HFFc6 (cell line): ENCODE measurements at regions not wholly inside any gene's neighbourhood (a gene's known extent, or its start where the extent isn't known, plus 50 kb on each side); places are given as distances from the start of the nearest gene placed in this dataset.

Experiments used
- DNase-seq: peaks from one replicate; pipeline ENCODE4 v3.0.0-alpha.2; 2018
- H3K27ac Mint-ChIP-seq: 2 replicates; pipeline ENCODE4 v1.8.0; 2020; ENCODE audit warnings: mild to moderate bottlenecking, mixed read lengths
- H3K27me3 Mint-ChIP-seq: 2 replicates; pipeline ENCODE4 v1.8.0; 2021; ENCODE audit warnings: mild to moderate bottlenecking, moderate library complexity, mixed read lengths; ENCODE audit not compliant: insufficient read depth
- H3K36me3 Mint-ChIP-seq: 2 replicates; pipeline ENCODE4 v1.8.0; 2021; ENCODE audit warnings: low read depth, mixed read lengths
- H3K4me1 Mint-ChIP-seq: 2 replicates; pipeline ENCODE4 v1.8.0; 2020; ENCODE audit warnings: low read depth, mixed read lengths
- H3K4me3 Mint-ChIP-seq: 2 replicates; pipeline ENCODE4 v1.8.0; 2020; ENCODE audit warnings: mild to moderate bottlenecking, moderate library complexity, mixed read lengths
- H3K9me3 Mint-ChIP-seq: 2 replicates; pipeline ENCODE4 v1.8.0; 2020; ENCODE audit warnings: mild to moderate bottlenecking, mixed read lengths
- CTCF ChIP-seq: fragments of 200-600 bp; sonication (generic); IDR thresholded peaks from 2 replicates; pipeline ENCODE4 v1.5.0; 2021; ENCODE audit warnings: antibody characterized with exemption, mild to moderate bottlenecking

- no peaks in the 10 kb centered on the region for H3K36me3 Mint-ChIP-seq
- H3K27me3 Mint-ChIP-seq = no peaks in the 10 kb centered on the region
- H3K4me1 Mint-ChIP-seq = no peaks in the 10 kb centered on the region
- peaks cover 19% of the 10 kb centered on the region for H3K9me3 Mint-ChIP-seq
- DNase-seq = no peak
- H3K27ac Mint-ChIP-seq = no peak overlapping the region
- no peak for TF ChIP-seq CTCF
- no peak overlapping the region for H3K4me3 Mint-ChIP-seq
These were observed 945.6 kb downstream of the ZPLD1 start for GRCh38 chr3:103380391-103380790.

GRCh38 chr3:103381296-103382079 is 946.7 kb downstream of the ZPLD1 start:
- Mint-ChIP-seq H3K36me3 (no peaks in the 10 kb centered on the region), H3K27me3 (no peaks in the 10 kb centered on the region), H3K4me3 (no peak overlapping the region), H3K9me3 (peaks cover 12% of the 10 kb centered on the region), H3K27ac (no peak overlapping the region), H3K4me1 (no peaks in the 10 kb centered on the region)
- TF ChIP-seq CTCF = no peak
- no peak for DNase-seq

- TF ChIP-seq CTCF = no peak
These were observed 951.3 kb downstream of the ZPLD1 start for GRCh38 chr3:103385961-103386656.

GRCh38 chr3:103388214-103388613 is 953.4 kb downstream of the ZPLD1 start:
- Mint-ChIP-seq H3K4me3 (no peak overlapping the region), H3K4me1 (no peaks in the 10 kb centered on the region), H3K27me3 (no peaks in the 10 kb centered on the region), H3K9me3 (peaks cover 11% of the 10 kb centered on the region), H3K36me3 (no peaks in the 10 kb centered on the region), H3K27ac (no peak overlapping the region)
- no peak for TF ChIP-seq CTCF
- DNase-seq = no peak

More at GRCh38 chr3:103385961-103386656, 951.3 kb downstream of the ZPLD1 start:
- H3K27ac Mint-ChIP-seq = no peak overlapping the region
- no peaks in the 10 kb centered on the region for H3K36me3 Mint-ChIP-seq
- H3K27me3 Mint-ChIP-seq = no peaks in the 10 kb centered on the region
- no peaks in the 10 kb centered on the region for H3K4me1 Mint-ChIP-seq
- DNase-seq = no peak
- H3K9me3 Mint-ChIP-seq = peaks cover 16% of the 10 kb centered on the region
- H3K4me3 Mint-ChIP-seq = no peak overlapping the region

GRCh38 chr3:103389356-103389755 is 954.5 kb downstream of the ZPLD1 start:
- H3K36me3 Mint-ChIP-seq = no peaks in the 10 kb centered on the region
- peaks cover 17% of the 10 kb centered on the region for H3K9me3 Mint-ChIP-seq
- H3K4me3 Mint-ChIP-seq = no peak overlapping the region
- DNase-seq = no peak
- no peaks in the 10 kb centered on the region for H3K27me3 Mint-ChIP-seq
- TF ChIP-seq CTCF = no peak
- H3K4me1 Mint-ChIP-seq = no peaks in the 10 kb centered on the region
- no peak overlapping the region for H3K27ac Mint-ChIP-seq
